Dendritic cell treated with granulocyte-macrophage colony-stimulating factor and Interleukin-4, amounts not matched to agents 40 ng/mL and 50 ng/mL, for 4 days (primary cell): ENCODE measurements at regions not wholly inside any gene's neighbourhood (a gene's known extent, or its start where the extent isn't known, plus 50 kb on each side); places are given as distances from the start of the nearest gene placed in this dataset.

Experiments used
- H3K27ac Mint-ChIP-seq: one replicate; pipeline ENCODE4 v1.8.0; 2022; ENCODE audit warnings: mild to moderate bottlenecking, mixed read lengths
- H3K27me3 Mint-ChIP-seq: one replicate; pipeline ENCODE4 v1.8.0; 2022; ENCODE audit warnings: mild to moderate bottlenecking, mixed read lengths
- H3K36me3 Mint-ChIP-seq: one replicate; pipeline ENCODE4 v1.8.0; 2022; ENCODE audit warnings: low read depth, mixed read lengths
- H3K4me1 Mint-ChIP-seq: one replicate; pipeline ENCODE4 v1.8.0; 2022; ENCODE audit warnings: low read depth, mixed read lengths
- H3K4me3 Mint-ChIP-seq: one replicate; pipeline ENCODE4 v1.8.0; 2022; ENCODE audit warnings: mild to moderate bottlenecking, moderate library complexity, mixed read lengths
- H3K9me3 Mint-ChIP-seq: one replicate; pipeline ENCODE4 v1.8.0; 2022; ENCODE audit warnings: mixed read lengths
- intact Hi-C: fragments of 100-400 bp; cut with micrococcal nuclease; formaldehyde crosslinking; loops from one replicate; pipeline ENCODE4 v1.15.0; 2022

- Mint-ChIP-seq H3K9me3 (no peaks in the 10 kb centered on the region), H3K4me3 (no peak overlapping the region), H3K4me1 (no peaks in the 10 kb centered on the region), H3K27me3 (peaks cover 5% of the 10 kb centered on the region), H3K27ac (no peak overlapping the region), H3K36me3 (no peaks in the 10 kb centered on the region)
- intact Hi-C loops, result no loop called here
Measured at GRCh38 chr15:96766366-96766765, 435.9 kb downstream of the NR2F2 start.

DNA sequence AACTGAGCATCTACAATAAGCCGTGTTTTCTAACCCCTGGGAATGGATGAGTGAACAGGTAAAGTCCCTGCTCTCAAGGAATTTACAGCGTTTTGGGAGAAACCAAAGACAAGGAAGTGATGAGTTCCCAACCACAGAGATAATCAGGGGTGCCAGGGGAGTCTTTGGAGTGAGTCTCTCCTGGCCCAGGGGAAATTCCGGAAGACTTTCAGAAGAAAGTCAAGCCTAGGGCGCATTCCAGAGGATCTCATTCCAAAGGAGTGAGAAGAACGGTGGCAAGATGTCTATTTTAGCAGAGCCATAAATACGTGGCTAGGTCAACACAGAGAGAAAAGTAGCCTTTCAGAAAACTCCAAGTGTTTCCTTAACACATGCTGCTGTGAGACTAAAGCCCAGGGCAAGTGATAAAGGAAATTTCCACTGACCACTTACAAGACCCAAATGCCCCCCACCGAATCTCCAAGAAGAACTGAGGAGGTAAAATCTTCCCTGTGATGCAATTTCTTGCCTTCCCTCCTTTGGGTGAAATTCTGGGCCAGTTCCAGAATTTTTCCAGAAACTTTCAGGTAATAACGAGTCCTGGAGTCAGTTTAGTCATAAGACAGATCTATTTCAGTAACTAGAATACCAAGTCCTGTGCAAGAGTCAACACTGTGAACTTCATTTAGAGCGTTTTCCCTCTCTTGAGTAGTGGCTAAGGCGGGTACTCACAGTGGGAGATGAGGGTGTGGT lies 437.4 kb downstream of the NR2F2 start:
- no peaks in the 10 kb centered on the region for H3K4me1 Mint-ChIP-seq
- H3K36me3 Mint-ChIP-seq, result no peaks in the 10 kb centered on the region
- no peaks in the 10 kb centered on the region for H3K9me3 Mint-ChIP-seq
- peak overlapping the region; percentile 23 for H3K27ac Mint-ChIP-seq
- intact Hi-C loops, result no loop called here
- peaks cover 9% of the 10 kb centered on the region for H3K27me3 Mint-ChIP-seq
- H3K4me3 Mint-ChIP-seq, result no peak overlapping the region

DNA sequence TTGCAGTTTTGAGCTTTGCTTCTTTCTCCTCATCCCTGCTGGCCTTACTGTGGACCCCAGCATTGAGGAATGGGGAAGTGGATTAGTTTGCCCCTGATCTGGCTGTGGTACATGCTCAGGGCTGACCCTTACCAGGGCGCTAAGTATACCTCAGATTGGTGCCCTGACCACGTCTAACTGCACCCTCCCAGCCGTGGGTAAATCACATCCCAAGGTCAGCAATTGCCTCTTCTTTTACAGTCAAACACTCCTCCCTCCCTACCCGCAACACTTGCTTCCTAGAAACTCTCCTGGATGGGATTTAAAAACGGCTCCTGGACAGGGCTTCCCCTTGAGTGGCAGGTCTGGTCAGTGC lies 437.9 kb downstream of the NR2F2 start:
- peaks cover 7% of the 10 kb centered on the region for H3K27me3 Mint-ChIP-seq
- intact Hi-C loops, result no loop called here
- no peaks in the 10 kb centered on the region for H3K9me3 Mint-ChIP-seq
- H3K27ac Mint-ChIP-seq, result no peak overlapping the region
- no peaks in the 10 kb centered on the region for H3K36me3 Mint-ChIP-seq
- no peak overlapping the region for H3K4me3 Mint-ChIP-seq
- no peaks in the 10 kb centered on the region for H3K4me1 Mint-ChIP-seq

DNA sequence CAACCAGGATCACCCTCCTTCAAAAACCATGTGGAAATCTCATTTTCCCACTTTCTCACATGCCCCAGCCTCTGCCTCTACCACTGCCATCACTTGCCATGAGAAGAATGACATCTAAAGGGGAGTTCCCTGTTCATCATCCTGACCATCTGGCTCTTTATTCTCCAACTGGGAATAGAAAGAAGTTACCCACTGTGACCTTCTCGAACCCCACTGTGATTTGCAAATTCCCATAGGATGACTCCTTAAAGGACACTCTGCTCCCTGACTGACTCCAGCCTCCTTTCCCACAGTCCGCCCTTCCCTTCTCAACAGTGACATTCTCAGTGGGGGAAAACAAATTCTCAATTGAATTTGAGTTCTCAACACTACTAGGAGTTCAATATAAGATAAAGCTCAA lies 440.5 kb downstream of the NR2F2 start:
- Mint-ChIP-seq H3K4me1 (no peaks in the 10 kb centered on the region), H3K9me3 (no peaks in the 10 kb centered on the region), H3K36me3 (no peaks in the 10 kb centered on the region), H3K4me3 (no peak overlapping the region), H3K27ac (no peak overlapping the region), H3K27me3 (peaks cover 7% of the 10 kb centered on the region)
- intact Hi-C loops, result no loop called here

DNA sequence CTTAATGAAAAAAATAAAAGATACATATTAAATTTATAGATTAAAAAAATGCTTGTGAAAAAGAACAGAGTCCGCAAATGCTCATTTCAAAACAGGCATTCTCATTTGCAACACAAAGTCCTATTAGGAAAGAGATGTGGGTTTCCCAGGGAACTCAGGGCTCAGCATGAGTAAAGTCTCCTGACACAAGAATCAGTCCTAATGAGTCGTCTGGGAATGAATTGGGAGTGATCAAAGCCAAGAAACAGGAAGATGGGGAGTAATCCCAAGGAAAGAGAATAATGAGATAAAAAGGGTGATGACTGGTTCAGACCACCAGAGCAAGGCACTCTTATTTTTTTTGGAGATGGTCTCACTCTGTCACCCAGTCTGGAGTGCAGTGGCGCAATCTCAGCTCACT lies 443.7 kb downstream of the NR2F2 start:
- Mint-ChIP-seq H3K9me3 (no peaks in the 10 kb centered on the region), H3K36me3 (no peaks in the 10 kb centered on the region)
- intact Hi-C loops, result no loop called here

GRCh38 chr15:96783746-96784145 lies 453.2 kb downstream of the NR2F2 start:
- Mint-ChIP-seq H3K4me1 (no peaks in the 10 kb centered on the region), H3K27me3 (peaks cover 9% of the 10 kb centered on the region), H3K4me3 (no peak overlapping the region), H3K36me3 (no peaks in the 10 kb centered on the region), H3K9me3 (no peaks in the 10 kb centered on the region), H3K27ac (no peak overlapping the region)
- intact Hi-C loops, result no loop called here

More for the DNA sequence above, 443.7 kb downstream of the NR2F2 start:
- Mint-ChIP-seq H3K27me3 (peaks cover 7% of the 10 kb centered on the region), H3K4me3 (no peak overlapping the region), H3K4me1 (no peaks in the 10 kb centered on the region), H3K27ac (no peak overlapping the region)

GRCh38 chr15:96790004-96790403 lies 459.5 kb downstream of the NR2F2 start:
- H3K9me3 Mint-ChIP-seq, result no peaks in the 10 kb centered on the region
- no peak overlapping the region for H3K27ac Mint-ChIP-seq
- peaks cover 13% of the 10 kb centered on the region for H3K27me3 Mint-ChIP-seq
- H3K4me1 Mint-ChIP-seq, result no peaks in the 10 kb centered on the region
- intact Hi-C loops, result no loop called here
- no peaks in the 10 kb centered on the region for H3K36me3 Mint-ChIP-seq
- no peak overlapping the region for H3K4me3 Mint-ChIP-seq

DNA sequence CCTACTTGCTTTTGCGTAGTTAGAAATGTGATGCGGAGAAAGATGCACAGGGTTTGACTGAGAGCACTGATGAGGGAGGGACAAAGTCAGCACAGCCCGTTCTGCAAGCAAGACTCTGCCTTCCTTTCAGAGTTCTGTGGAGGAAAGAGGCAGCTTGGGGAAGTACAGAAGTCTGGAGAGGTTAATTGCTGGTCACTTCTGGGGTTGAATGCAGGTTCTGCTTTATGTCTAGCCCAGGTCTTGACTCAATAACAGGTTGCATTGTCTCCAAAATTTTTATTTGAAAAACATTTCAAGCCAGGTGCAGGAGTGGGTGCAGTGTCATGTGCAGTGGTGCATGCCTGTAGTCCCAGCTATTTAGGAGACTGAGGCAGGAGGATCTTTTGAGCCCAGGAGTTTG lies 461.7 kb downstream of the NR2F2 start:
- Mint-ChIP-seq H3K4me3 (no peak overlapping the region), H3K4me1 (no peaks in the 10 kb centered on the region), H3K27ac (no peak overlapping the region), H3K9me3 (no peaks in the 10 kb centered on the region), H3K27me3 (peaks cover 5% of the 10 kb centered on the region), H3K36me3 (no peaks in the 10 kb centered on the region)
- intact Hi-C loops, result no loop called here

- no peak overlapping the region for H3K27ac Mint-ChIP-seq
- H3K4me1 Mint-ChIP-seq, result no peaks in the 10 kb centered on the region
- H3K36me3 Mint-ChIP-seq, result no peaks in the 10 kb centered on the region
- peaks cover 6% of the 10 kb centered on the region for H3K27me3 Mint-ChIP-seq
- no peaks in the 10 kb centered on the region for H3K9me3 Mint-ChIP-seq
- no peak overlapping the region for H3K4me3 Mint-ChIP-seq
- intact Hi-C loops, result no loop called here
Measured at GRCh38 chr15:96796841-96797240, 466.3 kb downstream of the NR2F2 start.

DNA sequence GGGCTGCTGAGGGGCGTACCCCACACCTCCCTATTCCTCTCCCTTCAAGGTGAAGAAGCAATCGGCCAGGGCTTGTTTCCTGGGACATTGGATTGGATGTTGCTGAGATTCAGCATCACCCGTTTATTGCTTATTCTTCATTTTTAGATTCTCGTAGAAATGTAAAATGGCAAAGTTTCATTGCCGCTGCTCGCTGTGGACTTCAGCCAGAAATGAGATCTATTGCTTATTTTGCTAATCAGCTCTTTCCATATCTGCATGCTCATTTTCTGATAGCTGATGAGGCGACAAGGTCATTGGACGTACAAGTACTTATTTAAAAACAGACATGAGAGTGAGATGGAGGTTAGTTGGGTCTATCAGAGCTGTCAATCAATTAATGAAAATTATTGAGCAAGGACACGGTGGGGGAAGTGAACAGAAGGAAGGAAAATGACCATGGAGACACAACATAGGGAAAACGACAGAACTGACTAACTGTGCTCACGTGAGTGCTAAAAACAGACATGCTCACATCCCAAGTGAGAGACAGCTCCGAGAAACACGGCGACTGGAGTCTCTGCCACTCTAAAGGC lies 471.2 kb downstream of the NR2F2 start:
- no peak overlapping the region for H3K27ac Mint-ChIP-seq
- no peaks in the 10 kb centered on the region for H3K4me1 Mint-ChIP-seq
- H3K9me3 Mint-ChIP-seq, result no peaks in the 10 kb centered on the region
- no peaks in the 10 kb centered on the region for H3K36me3 Mint-ChIP-seq
- intact Hi-C loops, result no loop called here
- H3K27me3 Mint-ChIP-seq, result peaks cover 1% of the 10 kb centered on the region
- H3K4me3 Mint-ChIP-seq, result no peak overlapping the region

- H3K27me3 Mint-ChIP-seq, result peaks cover 1% of the 10 kb centered on the region
- no peak overlapping the region for H3K4me3 Mint-ChIP-seq
- no peak overlapping the region for H3K27ac Mint-ChIP-seq
- intact Hi-C loops, result no loop called here
- H3K9me3 Mint-ChIP-seq, result no peaks in the 10 kb centered on the region
- H3K36me3 Mint-ChIP-seq, result no peaks in the 10 kb centered on the region
- H3K4me1 Mint-ChIP-seq, result no peaks in the 10 kb centered on the region
Measured at GRCh38 chr15:96802611-96803255, 472.2 kb downstream of the NR2F2 start.

- Mint-ChIP-seq H3K27me3 (peaks cover 1% of the 10 kb centered on the region), H3K4me1 (no peaks in the 10 kb centered on the region), H3K9me3 (no peaks in the 10 kb centered on the region), H3K36me3 (no peaks in the 10 kb centered on the region), H3K4me3 (no peak overlapping the region), H3K27ac (no peak overlapping the region)
- intact Hi-C loops, result no loop called here
Measured at GRCh38 chr15:96804754-96805153, 474.3 kb downstream of the NR2F2 start.

DNA sequence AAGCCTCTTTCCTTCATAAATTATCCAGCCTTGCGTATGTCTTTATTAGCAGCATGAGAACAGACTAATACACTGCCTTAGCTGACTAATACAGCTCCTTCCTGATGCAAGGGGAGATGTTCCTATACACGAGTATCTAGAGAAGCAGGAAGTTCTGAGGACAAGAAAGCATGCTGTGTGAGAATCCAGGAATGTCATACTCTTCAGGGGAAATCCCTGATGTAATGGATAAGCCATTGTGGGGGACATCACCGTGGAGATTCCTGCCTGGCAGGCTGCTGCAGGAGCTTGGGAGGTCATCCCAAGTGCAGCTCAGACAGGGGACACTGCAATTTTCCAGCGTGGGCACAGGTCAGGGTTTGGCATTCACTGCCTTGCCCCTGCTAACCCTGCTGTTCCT lies 476.9 kb downstream of the NR2F2 start:
- H3K4me3 Mint-ChIP-seq, result no peak overlapping the region
- H3K4me1 Mint-ChIP-seq, result no peaks in the 10 kb centered on the region

GRCh38 chr15:96817900-96818299 lies 487.4 kb downstream of the NR2F2 start:
- Mint-ChIP-seq H3K27me3 (peaks cover 4% of the 10 kb centered on the region), H3K36me3 (no peaks in the 10 kb centered on the region), H3K4me1 (no peaks in the 10 kb centered on the region), H3K4me3 (no peak overlapping the region), H3K27ac (no peak overlapping the region), H3K9me3 (no peaks in the 10 kb centered on the region)
- intact Hi-C loops, result no loop called here

More for the DNA sequence above, 476.9 kb downstream of the NR2F2 start:
- Mint-ChIP-seq H3K27ac (no peak overlapping the region), H3K27me3 (no peaks in the 10 kb centered on the region), H3K36me3 (no peaks in the 10 kb centered on the region), H3K9me3 (no peaks in the 10 kb centered on the region)
- intact Hi-C loops, result no loop called here
